IMR-90 (cell line): ENCODE measurements at regions not wholly inside any gene's neighbourhood (a gene's known extent, or its start where the extent isn't known, plus 50 kb on each side); places are given as distances from the start of the nearest gene placed in this dataset.

Source experiments
- ATAC-seq: fragments of 200-7000 bp; cut with Tn5 transposase; 2 replicates; pipeline ENCODE4 v1.9.1; 2020; ENCODE audit warnings: low read depth, mild to moderate bottlenecking, moderate library complexity
- BruUV-seq: library from RNA; stranded (reverse); fragments of 400-500 nt; replicated peaks from 2 replicates; lab custom pipeline; 2021; lab: Mats Ljungman, UMichigan
- CTCF ChIA-PET: fragments of 300-600 bp; formaldehyde crosslinking; extraction: SDS; loops from one replicate; lab custom pipeline; 2021; ENCODE audit warnings: antibody characterized with exemption; lab: Yijun Ruan, JAX
- POLR2A ChIA-PET: fragments of 300-600 bp; sonication (Branson Sonifier 250); formaldehyde crosslinking; loops from one replicate; lab custom pipeline; 2022; ENCODE audit warnings: antibody characterized with exemption; ENCODE audit not compliant: unreplicated experiment; lab: Charles Lee
- DNase-seq: peaks from one replicate; pipeline ENCODE4 v3.0.0; 2013
- H2AFZ ChIP-seq: replicated peaks from 2 replicates; pipeline ENCODE3; 2013; ENCODE audit warnings: low read length, mild to moderate bottlenecking; ENCODE audit not compliant: poor library complexity
- H2AK5ac ChIP-seq: 2 replicates; pipeline ENCODE4 v1.6.1; 2013; ENCODE audit warnings: low read depth, low read length, inconsistent platforms
- H2AK9ac ChIP-seq: replicated peaks from 2 replicates; pipeline ENCODE3; 2013; ENCODE audit warnings: mild to moderate bottlenecking, low read depth, low read length, moderate library complexity; ENCODE audit not compliant: poor library complexity
- H2BK120ac ChIP-seq: 2 replicates; pipeline ENCODE4 v1.6.1; 2013; ENCODE audit warnings: low read depth, low read length, inconsistent platforms
- H2BK15ac ChIP-seq: 3 replicates; pipeline ENCODE4 v1.6.1; 2013; ENCODE audit warnings: low read depth, low read length, inconsistent platforms
- H2BK20ac ChIP-seq: 2 replicates; pipeline ENCODE4 v1.6.1; 2013; ENCODE audit warnings: low read depth, mild to moderate bottlenecking, inconsistent platforms, low read length, moderate library complexity
- H2BK5ac ChIP-seq: 2 replicates; pipeline ENCODE4 v1.6.1; 2013; ENCODE audit warnings: mild to moderate bottlenecking, low read depth, low read length, inconsistent platforms; ENCODE audit not compliant: poor library complexity, severe bottlenecking
- H3K14ac ChIP-seq: replicated peaks from 2 replicates; pipeline ENCODE4 v1.6.1; 2013; ENCODE audit warnings: low read depth, low read length, inconsistent platforms
- H3K18ac ChIP-seq: 2 replicates; pipeline ENCODE4 v1.6.1; 2013; ENCODE audit warnings: low read depth, low read length, control low read depth
- H3K23ac ChIP-seq: 2 replicates; pipeline ENCODE4 v1.6.1; 2013; ENCODE audit warnings: low read depth, low read length, inconsistent platforms
- H3K27ac ChIP-seq: 2 replicates; pipeline ENCODE4 v1.5.1; 2013; ENCODE audit warnings: mild to moderate bottlenecking, control low read depth, low read length; ENCODE audit not compliant: insufficient read depth
- H3K27me3 ChIP-seq: 2 replicates; pipeline ENCODE4 v1.6.1; 2013; ENCODE audit warnings: low read length; ENCODE audit not compliant: control insufficient read depth, insufficient read depth
- H3K36me3 ChIP-seq: 2 replicates; pipeline ENCODE4 v1.6.1; 2013; ENCODE audit warnings: low read length, mixed read lengths; ENCODE audit not compliant: control insufficient read depth, insufficient read depth
- H3K4ac ChIP-seq: 2 replicates; pipeline ENCODE4 v1.6.1; 2013; ENCODE audit warnings: low read depth, low read length, inconsistent platforms
- H3K4me1 ChIP-seq: 2 replicates; pipeline ENCODE4 v1.6.1; 2013; ENCODE audit warnings: low read length, mixed read lengths; ENCODE audit not compliant: control insufficient read depth, insufficient read depth
- H3K4me2 ChIP-seq: 2 replicates; pipeline ENCODE4 v1.6.1; 2013; ENCODE audit warnings: low read depth, mild to moderate bottlenecking, control low read depth, low read length, moderate library complexity
- H3K4me3 ChIP-seq: 2 replicates; pipeline ENCODE4 v1.5.1; 2013; ENCODE audit warnings: low read depth, mild to moderate bottlenecking, control low read depth, low read length, moderate library complexity; ENCODE audit not compliant: insufficient read depth
- H3K56ac ChIP-seq: 2 replicates; pipeline ENCODE4 v1.6.1; 2013; ENCODE audit warnings: low read length, inconsistent platforms; ENCODE audit not compliant: insufficient read depth; ENCODE audit errors: extremely low read depth
- H3K79me1 ChIP-seq, 2 experiments: 2 replicates each; pipeline ENCODE4 v1.6.1; 2013; ENCODE audit warnings: low read length in 2 of 2, inconsistent platforms in 1 of 2, low read depth in 1 of 2
- H3K9ac ChIP-seq: 2 replicates; pipeline ENCODE4 v1.6.1; 2013; ENCODE audit warnings: low read depth, low read length, control low read depth
- H3K9me1 ChIP-seq: 2 replicates; pipeline ENCODE4 v1.6.1; 2013; ENCODE audit warnings: low read length, inconsistent platforms; ENCODE audit not compliant: insufficient read depth
- H3K9me3 ChIP-seq: 2 replicates; pipeline ENCODE4 v1.6.1; 2013; ENCODE audit warnings: low read length; ENCODE audit not compliant: control insufficient read depth, insufficient read depth
- H4K20me1 ChIP-seq: 2 replicates; pipeline ENCODE4 v1.6.1; 2013; ENCODE audit warnings: low read length, inconsistent platforms; ENCODE audit not compliant: insufficient read depth
- H4K5ac ChIP-seq: 2 replicates; pipeline ENCODE4 v1.6.1; 2013; ENCODE audit warnings: mild to moderate bottlenecking, low read depth, low read length, control low read depth
- H4K8ac ChIP-seq, 2 experiments: 2 replicates each; pipeline ENCODE4 v1.6.1; 2013; ENCODE audit warnings: low read depth in 2 of 2, low read length in 2 of 2, control low read depth in 1 of 2, inconsistent platforms in 1 of 2
- H4K91ac ChIP-seq: 2 replicates; pipeline ENCODE4 v1.6.1; 2013; ENCODE audit warnings: low read depth, low read length, inconsistent platforms; ENCODE audit not compliant: insufficient read depth
- ELK1 ChIP-seq: fragments of 150-350 bp; IDR thresholded peaks from 2 replicates; pipeline ENCODE4 v1.6.1; 2016; ENCODE audit warnings: low read depth, mild to moderate bottlenecking, low read length, moderate library complexity, borderline replicate concordance
- MAFK ChIP-seq: IDR thresholded peaks from 2 replicates; pipeline ENCODE4 v1.6.1; 2012; ENCODE audit warnings: low read depth, low read length, improper control_type of control experiment
- MAZ ChIP-seq: IDR thresholded peaks from 2 replicates; pipeline ENCODE4 v1.6.1; 2012; ENCODE audit warnings: low read depth, mild to moderate bottlenecking, low read length, improper control_type of control experiment, moderate library complexity, borderline replicate concordance
- RAD21 ChIP-seq: IDR thresholded peaks from 2 replicates; pipeline ENCODE4 v1.6.1; 2012; ENCODE audit warnings: low read length, improper control_type of control experiment
- RCOR1 ChIP-seq: IDR thresholded peaks from 2 replicates; pipeline ENCODE4 v1.6.1; 2012; ENCODE audit warnings: mild to moderate bottlenecking, low read length, improper control_type of control experiment; ENCODE audit not compliant: insufficient replicate concordance
- SMC3 ChIP-seq: fragments of 150-350 bp; IDR thresholded peaks from 2 replicates; pipeline ENCODE4 v1.6.1; 2016; ENCODE audit warnings: low read depth, mild to moderate bottlenecking, antibody characterized with exemption, low read length, moderate library complexity
- WGBS, 2 experiments: methylation state at CpG; one replicate each; pipeline versions ENCODE4 v1.1.5 to v1.1.7; 2013; ENCODE audit warnings: missing lambda C conversion rate in 2 of 2; ENCODE audit not compliant: insufficient read length in 1 of 2; ENCODE audit errors: extremely low coverage in 2 of 2; 5-methylcytosine and 5-hydroxymethylcytosine counted together
- dilution Hi-C: fragments of 300-500 bp; cut with HindIII; formaldehyde crosslinking; loops from one replicate; pipeline ENCODE4 v1.14.3; 2018; ENCODE audit warnings: low sequenced_read_pairs; ENCODE audit not compliant: unreplicated experiment
- in situ Hi-C: fragments of 300-500 bp; cut with MboI; formaldehyde crosslinking; loops from 3 replicates; pipeline ENCODE4 v1.14.3; 2019; ENCODE audit warnings: low sequenced_read_pairs, inconsistent platforms, mixed read lengths
- intact Hi-C: fragments of 100-400 bp; cut with micrococcal nuclease; formaldehyde crosslinking; loops from 2 replicates; pipeline ENCODE4 v1.10.0; 2022

GRCh38 chr3:82053236-82053635 is 291.8 kb upstream of the GBE1 start:
- H2AFZ ChIP-seq = no peak overlapping the region
- H2AK9ac ChIP-seq = no peak overlapping the region
- ChIA-PET CTCF (no interaction called here), POLR2A (no interaction called here)
- dilution Hi-C loops = no loop called here
- H3K4ac ChIP-seq = no peak overlapping the region
- no peaks in the 10 kb centered on the region for H4K20me1 ChIP-seq
- H2BK15ac ChIP-seq = no peak overlapping the region
- H3K27me3 ChIP-seq = no peaks in the 10 kb centered on the region
- H2BK120ac ChIP-seq = no peak overlapping the region
- H4K5ac ChIP-seq = no peak overlapping the region
- no CpG with 5 or more reads among the region's 1 CpG for whole genome bisulfite sequencing, 2 experiments
- H4K8ac ChIP-seq = no peak overlapping the region
- no peak overlapping the region for H4K91ac ChIP-seq
- intact Hi-C loops = no loop called here
- ATAC-seq (no peak), DNase-seq (no peak)
- no peaks in the 10 kb centered on the region for H3K9me3 ChIP-seq
- H3K4me2 ChIP-seq = no peak overlapping the region
- H3K18ac ChIP-seq = no peak overlapping the region
- no peak overlapping the region for H3K14ac ChIP-seq
- no peak overlapping the region for H3K27ac ChIP-seq
- in situ Hi-C loops = no loop called here
- H2AK5ac ChIP-seq = no peak overlapping the region
- TF ChIP-seq MAZ = no peak
- no peak for TF ChIP-seq MAFK
- no peak for TF ChIP-seq RCOR1
- no peak for TF ChIP-seq SMC3
- TF ChIP-seq RAD21 = no peak
- TF ChIP-seq ELK1 = no peak
- no peak overlapping the region for H3K9ac ChIP-seq
- H3K36me3 ChIP-seq = no peaks in the 10 kb centered on the region
- no TSS peak for BruUV-seq
- H3K23ac ChIP-seq = no peak overlapping the region
- H3K79me1 ChIP-seq = no peaks in the 10 kb centered on the region
- no peak overlapping the region for H2BK20ac ChIP-seq
- H2BK5ac ChIP-seq = no peak overlapping the region
- no peaks in the 10 kb centered on the region for H3K9me1 ChIP-seq
- no peak overlapping the region for H3K4me3 ChIP-seq
- H3K4me1 ChIP-seq = no peaks in the 10 kb centered on the region
- H3K56ac ChIP-seq = no peak overlapping the region
